Neuron (in vitro differentiated cells): ENCODE measurements at regions not wholly inside any gene's neighbourhood (a gene's known extent, or its start where the extent isn't known, plus 50 kb on each side); places are given as distances from the start of the nearest gene placed in this dataset.
"Not testable (repeated sequence)": the region's sequence is repeated elsewhere in the genome, so short reads cannot be mapped to it uniquely, and the experiment has no call there.

Source experiments
- H2AFZ ChIP-seq: one replicate; pipeline ENCODE4 v1.6.1; 2013; ENCODE audit warnings: low read depth, mild to moderate bottlenecking, inconsistent platforms, low read length, moderate library complexity
- H3K27me3 ChIP-seq: one replicate; pipeline ENCODE4 v1.6.1; 2013; ENCODE audit warnings: low read length; ENCODE audit not compliant: insufficient read depth
- H3K36me3 ChIP-seq: one replicate; pipeline ENCODE4 v1.6.1; 2013; ENCODE audit warnings: low read length; ENCODE audit not compliant: insufficient read depth
- H3K4me1 ChIP-seq: one replicate; pipeline ENCODE4 v1.6.1; 2013; ENCODE audit warnings: low read length; ENCODE audit not compliant: insufficient read depth
- H3K4me3 ChIP-seq: 2 replicates; pipeline ENCODE4 v1.5.1; 2013; ENCODE audit warnings: mild to moderate bottlenecking, low read length, moderate library complexity
- H3K9me3 ChIP-seq: one replicate; pipeline ENCODE4 v1.6.1; 2013; ENCODE audit warnings: low read length

- no peaks in the 10 kb centered on the region for H3K27me3 ChIP-seq
- no peaks in the 10 kb centered on the region for H3K9me3 ChIP-seq
- no peaks in the 10 kb centered on the region for H3K4me1 ChIP-seq
- no peak overlapping the region for H3K4me3 ChIP-seq
- no peaks in the 10 kb centered on the region for H3K36me3 ChIP-seq
- H2AFZ ChIP-seq = no peak overlapping the region
Measured at GRCh38 chr16:59048876-59049275, 314.8 kb upstream of the GOT2 start.

- H3K9me3 ChIP-seq = no peaks in the 10 kb centered on the region
- H3K36me3 ChIP-seq = no peaks in the 10 kb centered on the region
- H3K4me3 ChIP-seq = no peak overlapping the region
- no peak overlapping the region for H2AFZ ChIP-seq
- H3K27me3 ChIP-seq = no peaks in the 10 kb centered on the region
- H3K4me1 ChIP-seq = no peaks in the 10 kb centered on the region
Measured at GRCh38 chr16:59047114-59047513, 313.0 kb upstream of the GOT2 start.

GRCh38 chr16:59046335-59046734 is 312.2 kb upstream of the GOT2 start:
- Histone ChIP-seq H3K4me1 (no peaks in the 10 kb centered on the region), H3K9me3 (no peaks in the 10 kb centered on the region), H2AFZ (no peak overlapping the region), H3K36me3 (no peaks in the 10 kb centered on the region), H3K27me3 (no peaks in the 10 kb centered on the region), H3K4me3 (no peak overlapping the region)

- Histone ChIP-seq H3K4me1 (no peaks in the 10 kb centered on the region), H2AFZ (no peak overlapping the region), H3K36me3 (no peaks in the 10 kb centered on the region), H3K4me3 (no peak overlapping the region), H3K9me3 (no peaks in the 10 kb centered on the region), H3K27me3 (no peaks in the 10 kb centered on the region)
Measured at GRCh38 chr16:59045501-59045900, 311.4 kb upstream of the GOT2 start.

- Histone ChIP-seq H3K36me3 (no peaks in the 10 kb centered on the region), H3K4me3 (no peak overlapping the region), H2AFZ (no peak overlapping the region), H3K27me3 (no peaks in the 10 kb centered on the region), H3K4me1 (no peaks in the 10 kb centered on the region), H3K9me3 (no peaks in the 10 kb centered on the region)
Measured at GRCh38 chr16:59044616-59045015, 310.5 kb upstream of the GOT2 start.

GRCh38 chr16:59042301-59042700 is 308.2 kb upstream of the GOT2 start:
- no peak overlapping the region for H2AFZ ChIP-seq
- no peaks in the 10 kb centered on the region for H3K36me3 ChIP-seq
- no peak overlapping the region for H3K4me3 ChIP-seq
- no peaks in the 10 kb centered on the region for H3K4me1 ChIP-seq
- H3K9me3 ChIP-seq = no peaks in the 10 kb centered on the region
- H3K27me3 ChIP-seq = no peaks in the 10 kb centered on the region

- Histone ChIP-seq H3K27me3 (no peaks in the 10 kb centered on the region), H3K4me3 (no peak overlapping the region), H3K4me1 (no peaks in the 10 kb centered on the region), H3K9me3 (no peaks in the 10 kb centered on the region), H2AFZ (no peak overlapping the region), H3K36me3 (no peaks in the 10 kb centered on the region)
Measured at GRCh38 chr16:59039066-59039720, 305.1 kb upstream of the GOT2 start.

- Histone ChIP-seq H2AFZ (no peak overlapping the region), H3K4me1 (no peaks in the 10 kb centered on the region), H3K4me3 (no peak overlapping the region), H3K9me3 (no peaks in the 10 kb centered on the region), H3K36me3 (no peaks in the 10 kb centered on the region), H3K27me3 (no peaks in the 10 kb centered on the region)
Measured at GRCh38 chr16:59030923-59031485, 296.9 kb upstream of the GOT2 start.

GRCh38 chr16:59021751-59022150 is 287.6 kb upstream of the GOT2 start:
- Histone ChIP-seq H3K9me3 (no peaks in the 10 kb centered on the region), H3K36me3 (no peaks in the 10 kb centered on the region), H3K4me3 (no peak overlapping the region), H2AFZ (no peak overlapping the region), H3K27me3 (no peaks in the 10 kb centered on the region), H3K4me1 (no peaks in the 10 kb centered on the region)

GRCh38 chr16:59013930-59014329 is 279.8 kb upstream of the GOT2 start:
- H3K9me3 ChIP-seq = no peaks in the 10 kb centered on the region
- H3K36me3 ChIP-seq = no peaks in the 10 kb centered on the region
- H2AFZ ChIP-seq = no peak overlapping the region
- no peaks in the 10 kb centered on the region for H3K27me3 ChIP-seq
- no peaks in the 10 kb centered on the region for H3K4me1 ChIP-seq
- H3K4me3 ChIP-seq = no peak overlapping the region

- Histone ChIP-seq H3K36me3 (no peaks in the 10 kb centered on the region), H2AFZ (no peak overlapping the region), H3K4me1 (no peaks in the 10 kb centered on the region), H3K27me3 (no peaks in the 10 kb centered on the region), H3K4me3 (no peak overlapping the region), H3K9me3 (no peaks in the 10 kb centered on the region)
Measured at GRCh38 chr16:58999762-59000161, 265.6 kb upstream of the GOT2 start.

GRCh38 chr16:58992755-58993154 is 258.6 kb upstream of the GOT2 start:
- not testable (repeated sequence) for H3K9me3 ChIP-seq

GRCh38 chr16:58983181-58983965 is 249.3 kb upstream of the GOT2 start:
- not testable (repeated sequence) for H2AFZ ChIP-seq, H3K4me1 ChIP-seq, H3K4me3 ChIP-seq, H3K27me3 ChIP-seq, H3K9me3 ChIP-seq, H3K36me3 ChIP-seq

More at GRCh38 chr16:58992755-58993154, 258.6 kb upstream of the GOT2 start:
- not testable (repeated sequence) for H3K36me3 ChIP-seq, H3K27me3 ChIP-seq, H2AFZ ChIP-seq, H3K4me3 ChIP-seq, H3K4me1 ChIP-seq
